Right lobe of liver (tissue), 4 donors: ENCODE measurements at regions not wholly inside any gene's neighbourhood (a gene's known extent, or its start where the extent isn't known, plus 50 kb on each side); places are given as distances from the start of the nearest gene placed in this dataset.

ENCODE experiments used
- POLR2A ChIP-seq: fragments of 450-650 bp; IDR thresholded peaks from one replicate; pipeline ENCODE4 v1.6.1; 2017; ENCODE audit warnings: antibody characterized with exemption, mild to moderate bottlenecking
- TF ChIP-seq, protein P1 (sequence below), 4 donors: fragments of 200-600 bp in 3 of 4; fragments of 450-650 bp in 1 of 4; IDR thresholded peaks; one replicate each; pipeline versions ENCODE4 v1.5.1 to v1.8.0; 2016 to 2022; ENCODE audit warnings: antibody characterized with exemption in 4 of 4, mild to moderate bottlenecking in 2 of 4
- donor health status: DM: no; HTN: no; CAD: no.
- donor health status: DM: no; HTN: no; CAD: no.
- donor health status: DM: no; HTN: yes; CAD: no.

DNA sequence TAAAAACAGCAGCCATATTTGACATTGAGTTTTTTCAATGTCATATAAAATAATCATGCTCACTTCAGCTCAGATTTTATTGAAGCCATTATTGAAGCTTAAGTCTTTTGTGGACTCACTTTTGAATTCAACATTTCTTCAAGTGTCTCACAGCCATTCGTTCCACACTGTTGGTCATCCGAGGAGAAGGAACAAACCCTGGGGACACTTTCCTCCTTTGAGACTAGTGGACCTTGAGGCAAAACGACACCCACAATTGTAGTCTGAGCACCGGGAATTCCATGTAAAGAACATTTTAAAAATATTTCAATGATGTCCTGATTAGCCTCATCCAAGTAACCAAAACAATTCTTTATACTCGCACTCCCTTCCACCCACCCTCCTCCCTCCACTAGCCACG lies 174.7 kb downstream of the CD47 start:
- TF ChIP-seq, protein P1, sequence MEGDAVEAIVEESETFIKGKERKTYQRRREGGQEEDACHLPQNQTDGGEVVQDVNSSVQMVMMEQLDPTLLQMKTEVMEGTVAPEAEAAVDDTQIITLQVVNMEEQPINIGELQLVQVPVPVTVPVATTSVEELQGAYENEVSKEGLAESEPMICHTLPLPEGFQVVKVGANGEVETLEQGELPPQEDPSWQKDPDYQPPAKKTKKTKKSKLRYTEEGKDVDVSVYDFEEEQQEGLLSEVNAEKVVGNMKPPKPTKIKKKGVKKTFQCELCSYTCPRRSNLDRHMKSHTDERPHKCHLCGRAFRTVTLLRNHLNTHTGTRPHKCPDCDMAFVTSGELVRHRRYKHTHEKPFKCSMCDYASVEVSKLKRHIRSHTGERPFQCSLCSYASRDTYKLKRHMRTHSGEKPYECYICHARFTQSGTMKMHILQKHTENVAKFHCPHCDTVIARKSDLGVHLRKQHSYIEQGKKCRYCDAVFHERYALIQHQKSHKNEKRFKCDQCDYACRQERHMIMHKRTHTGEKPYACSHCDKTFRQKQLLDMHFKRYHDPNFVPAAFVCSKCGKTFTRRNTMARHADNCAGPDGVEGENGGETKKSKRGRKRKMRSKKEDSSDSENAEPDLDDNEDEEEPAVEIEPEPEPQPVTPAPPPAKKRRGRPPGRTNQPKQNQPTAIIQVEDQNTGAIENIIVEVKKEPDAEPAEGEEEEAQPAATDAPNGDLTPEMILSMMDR (IDR thresholded peaks at IDR 0.05) = no peak
- TF ChIP-seq POLR2A = no peak
